Stomach (tissue), 8 donors: ENCODE measurements at regions not wholly inside any gene's neighbourhood (a gene's known extent, or its start where the extent isn't known, plus 50 kb on each side); places are given as distances from the start of the nearest gene placed in this dataset.
"Not testable (repeated sequence)": the region's sequence is repeated elsewhere in the genome, so short reads cannot be mapped to it uniquely, and the experiment has no call there.

Experiments
- DNase-seq, 2 donors: peaks; one replicate each; pipeline versions ENCODE4 v3.0.0 to v3.0.0-alpha.2; 2013 to 2019
- H3K27ac ChIP-seq, 5 donors: fragments of 200-600 bp in 4 of 5; sonication (generic) in 4 of 5; one replicate each; pipeline ENCODE4 v1.5.1; 2013 to 2019; ENCODE audit warnings: mild to moderate bottlenecking in 1 of 5, moderate library complexity in 1 of 5
- H3K27me3 ChIP-seq, 3 donors: fragments of 200-600 bp; sonication (generic); one replicate each; pipeline ENCODE4 v1.5.1; 2017 to 2019; ENCODE audit warnings: mixed run types in 1 of 3
- H3K36me3 ChIP-seq, 4 donors: fragments of 200-600 bp; sonication (generic); 1 replicate in 3 of 4; 2 replicates in 1 of 4; pipeline ENCODE4 v1.5.1; 2016 to 2019
- H3K4me1 ChIP-seq, 4 donors: fragments of 200-600 bp; sonication (generic); one replicate each; pipeline ENCODE4 v1.5.1; 2016 to 2019
- H3K4me3 ChIP-seq, 4 donors: fragments of 200-600 bp; sonication (generic) in 3 of 4; one replicate each; pipeline ENCODE4 v1.5.1; 2016 to 2019; ENCODE audit warnings: mild to moderate bottlenecking in 1 of 4
- H3K9me3 ChIP-seq, 4 donors: fragments of 200-600 bp; sonication (generic); one replicate each; pipeline ENCODE4 v1.5.1; 2016 to 2019
- EP300 ChIP-seq: sonication (generic); formaldehyde crosslinking; IDR thresholded peaks from one replicate; pipeline ENCODE4 v1.6.1; 2017; ENCODE audit warnings: antibody characterized with exemption
- POLR2A ChIP-seq, 4 donors: fragments of 450-650 bp; IDR thresholded peaks; one replicate each; pipeline ENCODE4 v1.6.1; 2016; ENCODE audit warnings: antibody characterized with exemption in 4 of 4, control low read depth in 2 of 4, mild to moderate bottlenecking in 1 of 4, moderate library complexity in 1 of 4
- POLR2AphosphoS5 ChIP-seq, 3 donors: sonication (generic); formaldehyde crosslinking; IDR thresholded peaks; one replicate each; pipeline ENCODE4 v1.6.1; 2016; ENCODE audit warnings: antibody characterized with exemption in 3 of 3
- WGBS, 5 donors: extraction: QIAGEN DNeasy Blood & Tissue Kit in 3 of 5; methylation state at CpG; one replicate each; pipeline versions ENCODE4 v1.1.5 to v1.1.7; 2013 to 2018; 5-methylcytosine and 5-hydroxymethylcytosine counted together
- intact Hi-C: fragments of 100-400 bp; cut with DNase I; formaldehyde crosslinking; loops from one replicate; pipeline ENCODE4 v1.15.1; 2023; ENCODE audit warnings: low total_unique reads
- TF ChIP-seq, protein P1 (sequence below), 7 experiments: fragments of 450-650 bp in 4 of 7; fragments of 200-600 bp in 3 of 7; sonication (generic) in 3 of 7; IDR thresholded peaks; one replicate each; pipeline ENCODE4 v1.5.1; 2016 to 2019; ENCODE audit warnings: antibody characterized with exemption in 7 of 7, control low read depth in 2 of 7, mild to moderate bottlenecking in 1 of 7
- donor health status: healthy with polysubstance abuse.
- donor health status: Bipolar disorder and iron deficiency.
- donor health status: healthy.

- H3K36me3 ChIP-seq, result no peaks in the 10 kb centered on the region
- no peak for DNase-seq
- H3K4me3 ChIP-seq, result no peak overlapping the region
- H3K27ac ChIP-seq, result no peak overlapping the region
- no peaks in the 10 kb centered on the region for H3K9me3 ChIP-seq
- 58 to 73% (median 67%) methylated on average over 1 of the region's 1 CpG for WGBS, 5 donors
- intact Hi-C loops, result no loop called here
- TF ChIP-seq POLR2A (IDR thresholded peaks at IDR 0.05), result no peak
- no peak for TF ChIP-seq POLR2AphosphoS5 (IDR thresholded peaks at IDR 0.05)
- TF ChIP-seq, protein P1, sequence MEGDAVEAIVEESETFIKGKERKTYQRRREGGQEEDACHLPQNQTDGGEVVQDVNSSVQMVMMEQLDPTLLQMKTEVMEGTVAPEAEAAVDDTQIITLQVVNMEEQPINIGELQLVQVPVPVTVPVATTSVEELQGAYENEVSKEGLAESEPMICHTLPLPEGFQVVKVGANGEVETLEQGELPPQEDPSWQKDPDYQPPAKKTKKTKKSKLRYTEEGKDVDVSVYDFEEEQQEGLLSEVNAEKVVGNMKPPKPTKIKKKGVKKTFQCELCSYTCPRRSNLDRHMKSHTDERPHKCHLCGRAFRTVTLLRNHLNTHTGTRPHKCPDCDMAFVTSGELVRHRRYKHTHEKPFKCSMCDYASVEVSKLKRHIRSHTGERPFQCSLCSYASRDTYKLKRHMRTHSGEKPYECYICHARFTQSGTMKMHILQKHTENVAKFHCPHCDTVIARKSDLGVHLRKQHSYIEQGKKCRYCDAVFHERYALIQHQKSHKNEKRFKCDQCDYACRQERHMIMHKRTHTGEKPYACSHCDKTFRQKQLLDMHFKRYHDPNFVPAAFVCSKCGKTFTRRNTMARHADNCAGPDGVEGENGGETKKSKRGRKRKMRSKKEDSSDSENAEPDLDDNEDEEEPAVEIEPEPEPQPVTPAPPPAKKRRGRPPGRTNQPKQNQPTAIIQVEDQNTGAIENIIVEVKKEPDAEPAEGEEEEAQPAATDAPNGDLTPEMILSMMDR (IDR thresholded peaks at IDR 0.05), result no peak
- no peak for TF ChIP-seq EP300
- no peaks in the 10 kb centered on the region for H3K27me3 ChIP-seq
- H3K4me1 ChIP-seq, result no peaks in the 10 kb centered on the region
These were observed 339.9 kb upstream of the TMPRSS15 start for GRCh38 chr21:18743531-18743930.

GRCh38 chr21:18744840-18745239 is 341.3 kb upstream of the TMPRSS15 start:
- Histone ChIP-seq H3K36me3 (no peaks in the 10 kb centered on the region), H3K27me3 (no peaks in the 10 kb centered on the region), H3K4me1 (no peaks in the 10 kb centered on the region), H3K27ac (no peak overlapping the region), H3K9me3 (no peaks in the 10 kb centered on the region), H3K4me3 (no peak overlapping the region)
- TF ChIP-seq POLR2AphosphoS5 (IDR thresholded peaks at IDR 0.05), result no peak
- TF ChIP-seq POLR2A (IDR thresholded peaks at IDR 0.05), result no peak
- no peak for TF ChIP-seq EP300
- TF ChIP-seq, protein P1 (IDR thresholded peaks at IDR 0.05), result no peak
- DNase-seq, result no peak
- intact Hi-C loops, result no loop called here
- WGBS, 5 donors, result 26 to 44% (median 37%) methylated on average over 2 of the region's 2 CpGs

GRCh38 chr21:18752894-18753293 is 349.3 kb upstream of the TMPRSS15 start:
- DNase-seq, H3K36me3 ChIP-seq, H3K27me3 ChIP-seq, H3K9me3 ChIP-seq, H3K27ac ChIP-seq, intact Hi-C loops, H3K4me1 ChIP-seq, H3K4me3 ChIP-seq: not testable (repeated sequence)
- WGBS, 5 donors, result 91 to 96% (median 95%) methylated on average over 14 to 15 of the region's 15 CpGs

DNA sequence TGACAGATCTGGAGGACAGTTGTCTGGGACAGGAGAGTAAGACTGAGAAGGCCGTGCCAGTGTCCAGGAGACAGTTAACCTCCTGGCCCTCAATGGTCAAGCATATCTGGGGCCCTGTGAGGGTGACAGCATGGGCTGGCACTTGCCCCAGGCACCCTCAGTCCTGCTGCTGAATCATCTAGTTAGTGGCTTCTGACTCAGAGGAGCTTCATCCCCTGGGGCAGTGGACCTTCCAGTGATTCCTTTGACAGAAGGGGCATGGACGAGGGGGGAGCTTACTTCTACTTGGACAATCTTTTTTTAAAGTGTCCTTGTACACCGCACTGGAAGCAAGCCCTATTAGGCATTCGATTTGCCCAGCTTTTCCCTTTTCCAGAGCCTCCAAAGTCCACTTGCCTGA is 352.7 kb upstream of the TMPRSS15 start:
- H3K4me1 ChIP-seq, H3K36me3 ChIP-seq, H3K27me3 ChIP-seq, H3K9me3 ChIP-seq, DNase-seq, H3K4me3 ChIP-seq, H3K27ac ChIP-seq, intact Hi-C loops: not testable (repeated sequence)
- WGBS, 5 donors, result 65 to 81% (median 74%) methylated on average over 4 of the region's 4 CpGs

DNA sequence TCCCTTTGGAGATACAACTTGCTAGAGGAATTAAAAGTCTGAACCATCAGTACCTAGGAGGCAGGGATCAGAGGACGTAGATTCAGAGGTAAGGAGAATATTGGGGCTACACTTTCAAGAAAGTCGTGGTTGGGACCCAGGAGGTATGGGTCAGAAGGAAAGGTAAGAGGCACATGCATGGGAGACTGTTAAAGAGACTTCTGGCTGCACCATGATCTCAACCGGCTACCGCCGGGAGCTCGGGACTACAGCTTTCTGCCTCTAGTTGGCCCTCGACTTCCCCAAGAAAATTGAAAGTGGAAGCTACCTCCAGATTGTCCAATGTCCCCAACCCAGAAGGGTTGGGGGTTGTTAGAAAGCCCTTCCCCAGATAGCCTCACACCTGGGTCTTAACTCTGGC is 355.7 kb upstream of the TMPRSS15 start:
- Histone ChIP-seq H3K9me3 (peaks cover 0 to 4% (median 0%) of the 10 kb centered on the region in 4 donors), H3K27ac (no peak overlapping the region), H3K4me1 (no peaks in the 10 kb centered on the region), H3K4me3 (no peak overlapping the region), H3K36me3 (no peaks in the 10 kb centered on the region), H3K27me3 (no peaks in the 10 kb centered on the region)
- TF ChIP-seq POLR2AphosphoS5 (IDR thresholded peaks at IDR 0.05), result no peak
- no peak for TF ChIP-seq POLR2A (IDR thresholded peaks at IDR 0.05)
- TF ChIP-seq EP300, result no peak
- TF ChIP-seq, protein P1 (IDR thresholded peaks at IDR 0.05), result no peak
- 82 to 91% (median 90%) methylated on average over 7 of the region's 7 CpGs for WGBS, 5 donors
- no peak for DNase-seq
- intact Hi-C loops, result no loop called here
